GM18951 (cell line): ENCODE measurements at regions not wholly inside any gene's neighbourhood (a gene's known extent, or its start where the extent isn't known, plus 50 kb on each side); places are given as distances from the start of the nearest gene placed in this dataset.

Source experiments
- POLR2A ChIP-seq: IDR thresholded peaks from 4 replicates; pipeline ENCODE4 v1.6.1; 2011; ENCODE audit warnings: mild to moderate bottlenecking; ENCODE audit not compliant: insufficient read length, insufficient read depth; ENCODE audit errors: extremely low read depth
- in situ Hi-C: fragments of 300-500 bp; cut with MboI; formaldehyde crosslinking; loops from one replicate; pipeline ENCODE4 v1.12.0; 2022; ENCODE audit warnings: low sequenced_read_pairs, mixed read lengths, inconsistent platforms; ENCODE audit not compliant: unreplicated experiment

DNA sequence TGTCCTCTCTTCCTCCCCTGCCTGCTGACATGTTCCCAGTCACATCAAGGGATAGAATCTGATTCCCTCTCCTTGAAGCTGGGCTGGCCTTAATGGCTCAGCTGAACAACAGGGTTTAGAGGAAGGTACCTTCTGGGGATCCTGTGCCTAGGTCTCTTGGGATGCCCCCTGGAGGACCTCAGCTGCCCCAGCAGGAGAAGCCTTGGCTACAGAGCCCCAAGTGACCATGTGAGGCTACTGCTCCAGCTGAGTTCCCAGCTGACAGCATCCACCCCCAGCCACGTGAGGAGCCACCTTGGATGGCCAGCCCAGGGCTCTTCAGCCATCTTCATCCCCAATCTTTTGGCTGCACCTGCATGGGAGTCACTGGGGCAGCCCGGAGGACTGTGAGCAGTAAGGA is 1499.3 kb downstream of the TBC1D22A start:
- no peak for TF ChIP-seq POLR2A
- in situ Hi-C loops = no loop called here

DNA sequence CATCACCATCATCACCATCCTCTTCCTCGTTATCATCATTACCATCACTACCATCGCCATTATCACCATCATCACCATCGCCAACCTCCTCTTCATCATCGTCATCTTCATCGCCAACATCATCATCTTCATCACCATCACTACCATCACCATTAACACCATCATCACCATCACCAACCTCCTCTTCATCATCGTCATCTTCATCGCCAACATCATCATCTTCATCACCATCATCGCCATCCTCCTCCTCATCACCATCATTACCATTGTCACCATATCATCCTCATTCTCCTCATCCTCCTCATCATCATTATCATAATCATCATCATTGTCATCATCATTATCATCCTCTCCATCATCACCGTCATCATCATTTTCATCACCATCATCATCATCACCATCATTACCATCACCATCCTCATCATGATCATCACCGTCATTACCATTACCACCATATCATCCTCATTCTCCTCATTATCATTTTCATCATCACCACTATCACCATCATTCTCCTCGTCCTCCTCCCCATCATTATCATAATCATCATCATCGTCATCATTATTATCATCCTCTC is 1498.7 kb downstream of the TBC1D22A start:
- no peak for TF ChIP-seq POLR2A
- in situ Hi-C loops = no loop called here

DNA sequence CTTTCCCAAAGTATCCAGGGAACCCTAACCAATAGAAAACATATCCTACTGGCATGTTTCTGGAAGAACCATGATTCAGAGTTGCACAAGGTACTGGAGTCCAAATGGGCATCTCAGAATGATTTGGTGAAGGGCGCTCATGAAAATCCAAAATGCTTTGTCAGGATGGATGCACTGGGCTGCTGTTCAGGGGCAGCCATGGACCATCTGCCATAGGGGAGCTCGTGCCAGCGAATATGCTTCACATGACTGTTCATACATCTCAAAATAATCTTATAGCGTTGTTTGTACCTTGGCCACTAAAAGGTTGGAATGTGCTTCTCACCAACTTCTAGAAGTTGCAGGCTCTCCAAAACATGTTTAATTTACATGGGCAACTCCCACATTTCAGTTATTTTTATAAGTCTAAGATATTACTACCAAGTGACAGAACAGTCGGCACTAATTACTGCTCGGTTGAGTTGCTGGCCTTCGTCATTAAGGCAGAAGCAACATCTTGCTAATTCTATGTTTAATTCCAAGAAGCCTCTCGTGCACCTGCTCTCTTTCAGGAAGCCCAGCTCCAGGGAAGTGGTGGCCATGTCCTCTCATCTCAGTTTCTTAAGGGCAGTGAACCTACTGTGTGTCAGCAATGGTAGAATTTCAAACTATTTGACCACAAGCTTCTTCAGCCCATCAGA is 1497.7 kb downstream of the TBC1D22A start:
- no peak for TF ChIP-seq POLR2A

DNA sequence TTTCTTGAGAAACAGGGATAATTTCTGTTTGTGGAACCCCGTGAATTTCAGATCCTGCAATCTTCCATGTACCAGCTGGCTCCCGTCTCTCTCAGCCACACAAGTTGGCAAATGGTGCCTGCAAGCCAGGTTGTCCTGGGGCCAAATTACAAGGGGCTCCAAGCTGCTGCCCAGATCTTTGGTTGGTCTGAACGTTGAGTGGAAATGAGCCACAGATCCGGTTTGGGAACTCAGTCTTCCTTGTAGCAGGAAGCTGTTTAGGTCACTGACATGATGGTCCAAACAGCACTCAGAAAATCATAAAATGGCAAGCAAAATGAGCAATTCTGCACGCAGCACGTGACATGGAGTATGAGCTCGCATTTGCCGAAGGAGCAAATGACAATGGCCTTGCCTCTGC is 1496.4 kb downstream of the TBC1D22A start:
- in situ Hi-C loops = no loop called here

More for the DNA sequence above, 1497.7 kb downstream of the TBC1D22A start:
- in situ Hi-C loops = no loop called here

DNA sequence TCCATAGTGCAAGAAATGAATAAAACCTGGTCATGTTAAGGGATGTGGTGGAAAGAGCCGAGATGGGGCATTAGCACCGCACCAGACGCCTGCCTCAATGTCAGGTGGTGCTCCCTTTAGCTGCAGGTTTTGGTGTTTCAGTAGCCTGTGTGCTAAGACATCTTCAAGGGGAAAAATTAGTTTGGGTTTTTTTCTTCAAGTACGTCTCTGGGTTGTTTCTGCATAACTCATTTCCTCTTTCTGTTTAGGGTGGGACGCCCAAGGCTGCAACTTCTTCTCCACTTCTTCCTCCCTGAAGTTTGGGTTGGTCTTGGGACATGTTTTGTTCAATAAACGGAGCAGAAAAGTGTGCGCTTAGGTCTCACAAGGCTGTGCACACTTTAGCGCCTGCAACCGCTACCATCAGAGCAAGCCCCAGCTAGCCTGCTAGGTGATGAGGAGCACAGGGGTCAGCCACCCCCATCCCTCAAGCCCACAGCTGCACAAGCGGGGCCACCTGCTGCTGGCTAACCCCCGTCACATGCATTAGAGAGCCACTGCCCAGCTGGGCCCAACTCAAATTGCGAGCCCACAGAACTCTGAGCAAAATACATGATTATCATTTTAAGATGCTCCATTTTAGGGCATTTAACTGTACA is 1495.7 kb downstream of the TBC1D22A start:
- TF ChIP-seq POLR2A = no peak
- in situ Hi-C loops = no loop called here

More for the DNA sequence above, 1496.4 kb downstream of the TBC1D22A start:
- TF ChIP-seq POLR2A = no peak

DNA sequence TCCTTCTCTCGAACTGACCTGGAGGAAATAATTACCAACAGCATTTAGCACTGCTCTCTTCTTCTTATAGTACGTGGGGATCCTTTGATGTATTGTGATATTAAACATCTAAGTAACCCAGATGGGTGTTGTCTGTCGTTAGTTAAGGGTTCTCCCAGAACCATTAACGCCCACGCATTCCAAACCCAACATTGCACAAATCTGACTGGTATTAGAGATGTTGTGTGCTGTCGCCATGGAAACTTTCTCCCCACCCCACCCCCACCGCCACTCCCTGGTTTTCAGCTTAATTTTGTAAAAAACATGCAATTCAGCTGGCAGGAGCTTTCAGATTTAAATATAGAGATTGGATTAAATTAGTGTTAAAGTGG is 1495.2 kb downstream of the TBC1D22A start:
- no peak for TF ChIP-seq POLR2A
- in situ Hi-C loops = no loop called here

DNA sequence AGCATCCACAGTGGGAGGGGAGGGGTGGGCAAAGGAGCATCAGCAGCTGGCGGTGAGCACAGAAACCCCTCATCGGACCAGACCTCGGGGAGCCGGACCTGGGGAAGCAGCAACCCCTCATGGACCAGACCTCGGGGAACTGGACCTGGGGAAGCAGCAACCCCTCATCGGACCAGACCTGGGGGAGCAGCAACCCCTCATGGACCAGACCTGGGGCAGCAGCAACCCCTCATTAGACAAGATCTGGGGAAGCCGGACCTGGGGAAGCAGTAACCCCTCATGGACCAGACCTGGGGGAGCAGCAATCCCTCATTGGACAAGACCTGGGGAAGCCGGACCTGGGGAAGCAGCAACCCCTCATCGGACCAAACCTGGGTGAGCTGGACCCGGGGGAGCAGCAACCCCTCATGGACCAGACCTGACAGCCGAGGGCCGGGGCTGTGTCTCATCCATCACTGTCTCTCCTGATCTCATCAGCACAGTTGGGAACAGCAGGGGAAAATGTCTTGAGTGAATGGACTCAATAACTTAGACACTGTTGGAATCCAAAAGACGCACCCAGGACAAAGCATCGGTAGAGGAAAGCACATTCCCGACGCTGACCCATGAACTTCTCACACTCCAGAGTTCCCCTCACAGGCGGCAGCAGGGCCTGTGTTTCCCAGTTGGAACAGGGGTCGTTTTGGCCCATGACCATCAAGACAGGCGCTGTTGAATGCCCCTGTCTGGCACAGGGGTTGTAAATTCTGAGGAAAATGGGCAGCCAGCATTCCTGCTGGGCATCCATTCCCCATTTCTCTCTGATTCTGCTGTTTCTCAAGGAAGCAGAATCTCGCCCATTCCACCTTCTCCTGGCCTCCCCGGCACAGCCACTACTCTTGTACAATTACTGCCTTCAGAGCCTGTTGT is 1494.6 kb downstream of the TBC1D22A start:
- in situ Hi-C loops = no loop called here
- no peak for TF ChIP-seq POLR2A

DNA sequence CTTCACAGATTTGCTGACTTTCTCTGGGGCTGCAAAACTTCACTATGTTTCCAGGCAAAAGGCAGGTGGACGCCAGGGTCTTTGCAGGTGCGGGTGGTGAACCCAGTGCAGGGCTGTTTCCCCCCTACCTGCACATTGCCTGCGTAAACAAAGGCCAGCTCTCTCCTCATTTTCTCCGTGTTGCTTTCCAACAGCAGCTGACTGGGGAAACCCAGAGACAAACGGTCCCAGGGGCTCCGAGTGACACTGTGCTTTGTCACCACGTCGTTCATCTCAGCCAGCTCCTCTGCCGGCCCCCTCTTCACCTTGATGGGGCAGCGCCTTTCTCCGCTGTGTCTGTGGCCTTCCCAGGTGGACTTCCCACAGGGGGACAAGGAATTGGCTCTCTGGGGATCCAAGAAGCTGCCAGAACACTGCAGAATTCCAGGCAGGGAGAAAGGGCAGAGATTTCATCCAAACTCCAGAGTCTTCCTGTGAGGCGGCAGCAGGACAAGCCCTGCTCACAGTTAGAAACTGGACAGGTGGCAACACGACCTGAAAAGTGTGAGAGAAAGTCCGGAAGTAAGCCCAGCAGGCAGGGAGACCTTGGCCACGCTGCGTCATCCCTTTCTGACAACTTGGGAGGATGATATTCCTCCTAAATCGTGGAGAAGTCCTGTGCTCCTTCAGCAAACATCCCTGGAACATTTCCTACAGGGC is 1493.7 kb downstream of the TBC1D22A start:
- no peak for TF ChIP-seq POLR2A
- in situ Hi-C loops = no loop called here

DNA sequence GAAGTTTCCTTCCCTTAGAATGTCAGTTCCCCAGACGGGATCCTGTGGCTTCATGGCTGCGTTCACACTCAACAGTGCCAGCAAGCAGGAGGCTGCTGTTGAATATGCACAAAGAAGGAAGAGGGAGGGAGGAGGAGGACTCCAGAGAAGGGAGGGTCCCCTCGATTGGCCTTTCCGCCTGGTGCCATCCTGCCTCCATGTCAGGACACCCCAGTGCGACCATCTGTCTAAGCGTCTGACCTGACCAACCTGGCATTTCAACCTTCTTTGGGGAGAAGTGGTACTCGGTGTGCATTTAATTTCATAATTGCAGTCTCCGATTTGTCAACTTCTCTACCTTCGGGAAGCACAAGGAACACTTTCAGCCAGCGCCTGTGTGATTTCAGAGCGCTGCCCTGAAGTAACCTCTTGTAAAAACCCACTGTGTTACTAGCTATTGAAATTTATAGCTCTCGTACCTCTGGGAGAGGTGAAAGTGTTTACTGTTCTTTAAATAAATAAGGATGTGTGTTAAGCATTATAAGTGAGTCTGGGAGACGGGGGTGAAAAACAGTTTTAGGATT is 1491.9 kb downstream of the TBC1D22A start:
- TF ChIP-seq POLR2A = no peak
- in situ Hi-C loops = no loop called here

DNA sequence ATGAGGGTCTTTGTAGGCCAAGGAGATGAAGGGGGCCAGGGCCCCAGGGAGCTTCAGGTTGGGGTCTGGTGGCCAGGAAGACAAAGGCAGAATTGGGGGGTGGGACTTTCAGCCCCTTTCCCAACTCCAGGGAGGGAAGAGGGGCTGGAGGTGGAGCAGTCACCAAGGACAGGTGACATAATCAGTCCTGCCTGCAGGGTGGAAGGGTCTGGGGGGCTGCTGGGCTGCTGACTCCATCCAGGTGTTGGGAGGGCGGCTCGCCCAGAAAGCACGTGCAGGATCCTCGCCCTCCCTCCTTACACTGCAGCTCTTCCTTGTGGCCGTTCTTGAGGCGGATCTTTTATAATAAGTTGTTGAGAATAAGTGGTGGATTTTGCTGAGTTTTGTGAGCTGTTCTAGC is 1491.1 kb downstream of the TBC1D22A start:
- in situ Hi-C loops = no loop called here
- TF ChIP-seq POLR2A = no peak

DNA sequence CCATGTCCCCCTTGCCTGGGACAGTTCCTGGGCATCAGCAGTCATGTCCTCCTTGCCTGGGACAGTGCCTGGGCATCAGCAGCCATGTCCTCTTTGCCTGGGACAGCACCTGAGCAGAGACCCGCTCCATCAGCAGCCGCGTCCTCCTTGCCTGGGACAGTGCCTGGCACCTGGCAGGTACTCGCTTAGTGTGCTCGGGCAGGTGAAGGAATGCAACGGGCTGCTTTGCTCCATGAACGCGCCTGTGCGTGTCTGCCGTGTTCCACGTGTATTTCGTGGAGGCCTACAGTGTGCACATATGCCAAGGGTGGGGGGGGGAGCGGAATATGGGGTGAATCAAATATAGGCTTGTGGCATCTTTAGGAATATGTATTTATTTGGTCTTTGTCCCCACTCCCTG is 1490.7 kb downstream of the TBC1D22A start:
- TF ChIP-seq POLR2A = no peak
- in situ Hi-C loops = no loop called here

DNA sequence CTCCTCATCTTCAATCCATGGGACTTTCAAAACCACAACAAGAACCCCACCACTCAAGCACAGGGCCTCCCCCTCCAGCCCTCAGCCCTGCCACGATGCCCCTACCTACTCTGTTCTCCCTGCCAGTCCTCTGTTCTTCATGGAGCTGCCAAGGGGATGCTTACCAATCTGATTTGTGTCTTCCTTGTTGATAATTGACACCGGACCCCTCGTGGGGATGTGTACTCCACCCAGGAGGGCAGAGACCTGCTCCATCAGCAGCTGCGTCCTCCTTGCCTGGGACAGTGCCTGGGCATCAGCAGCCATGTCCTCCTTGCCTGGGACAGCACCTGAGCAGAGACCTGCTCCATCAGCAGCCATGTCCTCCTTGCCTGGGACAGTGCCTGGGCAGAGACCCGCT is 1489.2 kb downstream of the TBC1D22A start:
- in situ Hi-C loops = no loop called here
- TF ChIP-seq POLR2A = no peak

DNA sequence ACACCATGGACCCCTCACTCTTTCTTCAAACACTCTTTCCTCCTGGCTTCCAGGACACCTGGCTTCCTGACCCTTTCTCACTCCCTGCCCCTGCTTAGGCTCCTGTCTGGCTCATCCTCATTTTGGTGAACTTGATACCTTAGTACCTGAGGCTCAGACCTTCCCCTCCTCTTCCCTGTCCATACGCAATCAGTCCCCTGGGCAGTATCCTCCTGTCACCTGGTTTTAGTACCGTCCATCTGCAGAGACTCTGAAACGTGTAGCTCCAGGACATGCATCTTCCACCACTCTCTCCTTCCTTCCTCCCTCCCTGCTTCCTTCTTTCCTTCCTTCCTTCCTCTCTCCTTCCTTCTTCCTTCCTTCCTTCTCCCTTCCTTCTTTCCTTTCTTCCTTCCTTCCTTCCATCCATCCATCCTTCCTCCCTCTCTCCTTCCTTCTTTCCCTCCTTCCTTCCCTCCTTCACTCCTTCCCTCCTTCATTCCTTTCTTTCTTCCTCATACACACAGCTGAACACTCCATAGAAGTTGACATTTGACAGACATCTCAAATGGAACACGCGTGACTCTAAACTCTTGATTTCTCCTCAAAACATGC is 1488.6 kb downstream of the TBC1D22A start:
- in situ Hi-C loops = no loop called here
- no peak for TF ChIP-seq POLR2A
